Mesendoderm (in vitro differentiated cells): ENCODE measurements at regions not wholly inside any gene's neighbourhood (a gene's known extent, or its start where the extent isn't known, plus 50 kb on each side); places are given as distances from the start of the nearest gene placed in this dataset.

Experiments used
- DNase-seq: peaks from one replicate; pipeline ENCODE4 v3.0.0; 2013
- H2AK5ac ChIP-seq: 2 replicates; pipeline ENCODE4 v1.6.1; 2013; ENCODE audit warnings: low read length, inconsistent platforms
- H2BK120ac ChIP-seq: 2 replicates; pipeline ENCODE4 v1.6.1; 2013; ENCODE audit warnings: low read depth, mild to moderate bottlenecking, low read length, moderate library complexity, mixed read lengths
- H2BK15ac ChIP-seq: replicated peaks from 2 replicates; pipeline ENCODE4 v1.6.1; 2013; ENCODE audit warnings: low read depth, mild to moderate bottlenecking, moderate library complexity
- H2BK5ac ChIP-seq: 2 replicates; pipeline ENCODE4 v1.6.1; 2013; ENCODE audit warnings: low read length, inconsistent platforms
- H3K18ac ChIP-seq: 2 replicates; pipeline ENCODE4 v1.6.1; 2013; ENCODE audit warnings: mild to moderate bottlenecking, low read length, mixed read lengths
- H3K23ac ChIP-seq: one replicate; pipeline ENCODE4 v1.6.1; 2013; ENCODE audit warnings: low read length
- H3K27ac ChIP-seq: 2 replicates; pipeline ENCODE4 v1.5.1; 2013; ENCODE audit warnings: low read depth, mild to moderate bottlenecking, inconsistent platforms, low read length, moderate library complexity
- H3K27me3 ChIP-seq: 2 replicates; pipeline ENCODE4 v1.6.1; 2013; ENCODE audit warnings: low read length, control low read depth, mild to moderate bottlenecking, inconsistent platforms; ENCODE audit not compliant: insufficient read depth, poor library complexity
- H3K36me3 ChIP-seq: 2 replicates; pipeline ENCODE4 v1.6.1; 2013; ENCODE audit warnings: low read length, inconsistent platforms; ENCODE audit not compliant: control insufficient read depth, insufficient read depth
- H3K4ac ChIP-seq: one replicate; pipeline ENCODE4 v1.6.1; 2013; ENCODE audit warnings: low read depth, mild to moderate bottlenecking, low read length, moderate library complexity
- H3K4me1 ChIP-seq: 2 replicates; pipeline ENCODE4 v1.6.1; 2013; ENCODE audit warnings: low read depth, low read length, inconsistent platforms; ENCODE audit not compliant: control insufficient read depth
- H3K4me2 ChIP-seq: 2 replicates; pipeline ENCODE4 v1.6.1; 2013; ENCODE audit warnings: low read length
- H3K4me3 ChIP-seq: 2 replicates; pipeline ENCODE4 v1.5.1; 2013; ENCODE audit warnings: mild to moderate bottlenecking, low read length
- H3K56ac ChIP-seq: one replicate; pipeline ENCODE4 v1.6.1; 2013; ENCODE audit warnings: low read length
- H3K79me1 ChIP-seq: 2 replicates; pipeline ENCODE4 v1.6.1; 2013; ENCODE audit warnings: low read length, inconsistent platforms
- H3K79me2 ChIP-seq: 2 replicates; pipeline ENCODE4 v1.6.1; 2013; ENCODE audit warnings: mild to moderate bottlenecking, low read length; ENCODE audit not compliant: control insufficient read depth, insufficient read depth
- H3K9ac ChIP-seq: 2 replicates; pipeline ENCODE4 v1.6.1; 2013; ENCODE audit warnings: low read length, inconsistent platforms
- H4K5ac ChIP-seq: one replicate; pipeline ENCODE4 v1.6.1; 2013; ENCODE audit warnings: low read length
- H4K8ac ChIP-seq: one replicate; pipeline ENCODE4 v1.6.1; 2013; ENCODE audit warnings: low read depth, mild to moderate bottlenecking, control low read depth, low read length, moderate library complexity
- WGBS: extraction: QIAGEN DNeasy Blood & Tissue Kit; methylation state at CpG from one replicate; pipeline ENCODE4 v1.1.7; 2013; ENCODE audit warnings: low lambda C conversion rate, missing lambda C conversion rate; ENCODE audit not compliant: insufficient coverage; ENCODE audit errors: extremely low coverage; 5-methylcytosine and 5-hydroxymethylcytosine counted together

GRCh38 chr1:222995236-222995580, 147.8 kb downstream of the TLR5 start:
- H2BK120ac ChIP-seq, result no peak overlapping the region
- H3K4me3 ChIP-seq, result no peak overlapping the region
- no peak overlapping the region for H4K8ac ChIP-seq
- no peaks in the 10 kb centered on the region for H3K27me3 ChIP-seq
- H3K4ac ChIP-seq, result no peak overlapping the region
- no peak overlapping the region for H3K56ac ChIP-seq
- H2BK5ac ChIP-seq, result no peak overlapping the region
- no CpG with 5 or more reads among the region's 3 CpGs for WGBS
- no peak overlapping the region for H4K5ac ChIP-seq
- H3K79me1 ChIP-seq, result no peaks in the 10 kb centered on the region
- H3K36me3 ChIP-seq, result no peaks in the 10 kb centered on the region
- no peak overlapping the region for H3K18ac ChIP-seq
- H2AK5ac ChIP-seq, result no peak overlapping the region
- DNase-seq, result peak; percentile 75
- no peak overlapping the region for H3K27ac ChIP-seq
- no peak overlapping the region for H2BK15ac ChIP-seq
- H3K79me2 ChIP-seq, result no peaks in the 10 kb centered on the region
- no peak overlapping the region for H3K9ac ChIP-seq
- no peaks in the 10 kb centered on the region for H3K4me1 ChIP-seq
- H3K23ac ChIP-seq, result no peak overlapping the region
- no peak overlapping the region for H3K4me2 ChIP-seq

- Histone ChIP-seq H2AK5ac (no peak overlapping the region), H3K18ac (no peak overlapping the region), H3K4me1 (no peaks in the 10 kb centered on the region), H4K8ac (no peak overlapping the region), H2BK15ac (no peak overlapping the region), H3K27ac (no peak overlapping the region), H3K23ac (no peak overlapping the region), H3K4ac (no peak overlapping the region), H3K79me2 (no peaks in the 10 kb centered on the region), H3K79me1 (no peaks in the 10 kb centered on the region), H3K36me3 (no peaks in the 10 kb centered on the region), H3K27me3 (no peaks in the 10 kb centered on the region), H2BK5ac (no peak overlapping the region), H3K4me2 (no peak overlapping the region), H3K4me3 (no peak overlapping the region), H3K56ac (no peak overlapping the region), H3K9ac (no peak overlapping the region), H4K5ac (no peak overlapping the region), H2BK120ac (no peak overlapping the region)
- no CpG with 5 or more reads among the region's 5 CpGs for WGBS
- DNase-seq, result no peak
These were observed 147.3 kb downstream of the TLR5 start for GRCh38 chr1:222995620-222996309.

- Histone ChIP-seq H3K79me2 (no peaks in the 10 kb centered on the region), H3K4me2 (no peak overlapping the region), H4K5ac (no peak overlapping the region), H3K4me1 (peaks cover 1% of the 10 kb centered on the region), H3K9ac (no peak overlapping the region), H3K4me3 (no peak overlapping the region), H3K56ac (no peak overlapping the region), H3K27ac (no peak overlapping the region), H3K36me3 (no peaks in the 10 kb centered on the region), H3K4ac (no peak overlapping the region), H2BK120ac (no peak overlapping the region), H3K23ac (no peak overlapping the region), H3K27me3 (no peaks in the 10 kb centered on the region), H3K79me1 (no peaks in the 10 kb centered on the region), H4K8ac (no peak overlapping the region), H2BK5ac (no peak overlapping the region), H2BK15ac (no peak overlapping the region), H3K18ac (no peak overlapping the region), H2AK5ac (no peak overlapping the region)
- DNase-seq, result no peak
- no CpG with 5 or more reads among the region's 3 CpGs for WGBS
These were observed 146.6 kb downstream of the TLR5 start for GRCh38 chr1:222996310-222996975.

- no peak for DNase-seq
- Histone ChIP-seq H3K9ac (no peak overlapping the region), H3K4me2 (no peak overlapping the region), H2BK5ac (no peak overlapping the region), H2BK15ac (no peak overlapping the region), H3K23ac (no peak overlapping the region), H3K4ac (no peak overlapping the region), H3K56ac (no peak overlapping the region), H4K8ac (no peak overlapping the region), H2BK120ac (no peak overlapping the region), H3K27me3 (no peaks in the 10 kb centered on the region), H3K18ac (no peak overlapping the region), H3K79me1 (no peaks in the 10 kb centered on the region), H3K79me2 (no peaks in the 10 kb centered on the region), H2AK5ac (no peak overlapping the region), H3K27ac (no peak overlapping the region), H3K4me3 (no peak overlapping the region), H4K5ac (no peak overlapping the region), H3K4me1 (peaks cover 3% of the 10 kb centered on the region), H3K36me3 (no peaks in the 10 kb centered on the region)
These were observed 142.4 kb downstream of the TLR5 start for GRCh38 chr1:223000632-223001031.

GRCh38 chr1:223001653-223002634, 141.1 kb downstream of the TLR5 start:
- Histone ChIP-seq H3K27ac (no peak overlapping the region), H2BK120ac (no peak overlapping the region), H3K79me2 (no peaks in the 10 kb centered on the region), H2BK15ac (no peak overlapping the region), H3K4me2 (no peak overlapping the region), H3K79me1 (no peaks in the 10 kb centered on the region), H4K5ac (no peak overlapping the region), H3K4me3 (no peak overlapping the region), H4K8ac (no peak overlapping the region), H3K4me1 (peaks cover 3% of the 10 kb centered on the region), H3K4ac (no peak overlapping the region), H3K27me3 (no peaks in the 10 kb centered on the region), H3K56ac (no peak overlapping the region), H3K23ac (no peak overlapping the region), H2AK5ac (no peak overlapping the region), H3K9ac (no peak overlapping the region), H3K18ac (no peak overlapping the region), H3K36me3 (no peaks in the 10 kb centered on the region), H2BK5ac (no peak overlapping the region)
- DNase-seq, result peak; percentile 73
- no CpG with 5 or more reads among the region's 9 CpGs for WGBS
